Natural killer cell treated with Interleukin-12 subunit alpha and Interleukin-12 subunit beta and Interleukin-15 and Interleukin-18, amount 100 ng/mL, for 72 hours (primary cell): ENCODE measurements at regions not wholly inside any gene's neighbourhood (a gene's known extent, or its start where the extent isn't known, plus 50 kb on each side); places are given as distances from the start of the nearest gene placed in this dataset.

ENCODE experiments used
- ATAC-seq, 2 donors: fragments of 150-1000 bp; cut with Tn5 transposase in 1 of 2; sonication (Bioruptor Pico), chemical (Tn5 transposase) in 1 of 2; 2 replicates each; pipeline ENCODE4 v1.10.0; 2021
- DNase-seq: peaks from one replicate; pipeline ENCODE4 v3.0.0; 2022; ENCODE audit warnings: low spot score
- H3K27ac Mint-ChIP-seq, 2 donors: 1 replicate in 1 of 2; 2 replicates in 1 of 2; pipeline ENCODE4 v1.8.0; 2022; ENCODE audit warnings: mixed read lengths in 2 of 2, mild to moderate bottlenecking in 1 of 2, moderate library complexity in 1 of 2
- H3K27me3 Mint-ChIP-seq, 2 donors: 1 replicate in 1 of 2; 2 replicates in 1 of 2; pipeline ENCODE4 v1.8.0; 2022; ENCODE audit warnings: mixed read lengths in 2 of 2
- H3K36me3 Mint-ChIP-seq: one replicate; pipeline ENCODE4 v1.8.0; 2022; ENCODE audit warnings: mixed read lengths
- H3K4me1 Mint-ChIP-seq, 2 donors: 1 replicate in 1 of 2; 2 replicates in 1 of 2; pipeline ENCODE4 v1.8.0; 2022; ENCODE audit warnings: low read depth in 2 of 2, mixed read lengths in 2 of 2, mild to moderate bottlenecking in 1 of 2
- H3K4me3 Mint-ChIP-seq: one replicate; pipeline ENCODE4 v1.8.0; 2022; ENCODE audit warnings: mixed read lengths
- H3K9me3 Mint-ChIP-seq: 2 replicates; pipeline ENCODE4 v1.8.0; 2022; ENCODE audit warnings: mixed read lengths

DNA sequence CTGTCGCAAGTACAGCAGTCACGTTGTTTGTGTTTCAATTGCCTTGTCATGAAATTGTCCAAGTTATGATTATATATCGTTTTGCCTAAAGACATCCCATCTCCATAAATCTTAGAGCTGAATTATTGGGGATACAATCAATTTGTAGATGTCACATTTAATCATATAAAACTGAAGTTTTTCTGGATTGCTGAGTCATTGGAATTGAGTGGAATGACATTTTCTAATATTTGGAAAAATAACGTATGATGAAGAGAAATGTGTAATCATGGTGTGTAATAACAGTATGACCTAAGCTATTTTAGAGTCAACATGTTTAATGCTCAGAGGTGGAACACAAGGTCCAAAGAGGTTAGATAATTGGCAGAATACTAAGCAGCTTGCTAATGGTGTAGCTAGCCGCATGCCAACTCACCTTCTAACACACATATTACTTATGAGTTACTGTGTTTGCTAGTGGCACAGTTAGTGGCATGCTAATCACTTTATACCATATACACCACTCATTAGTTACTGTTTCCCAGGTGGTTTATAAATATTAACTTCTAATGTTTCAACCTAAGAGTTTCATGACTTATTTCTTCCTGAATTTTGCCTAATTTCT, 473.1 kb upstream of the GRAMD2B start:
- peaks cover 11% of the 10 kb centered on the region for H3K9me3 Mint-ChIP-seq
- no peaks in the 10 kb centered on the region for H3K4me1 Mint-ChIP-seq
- H3K36me3 Mint-ChIP-seq = no peaks in the 10 kb centered on the region

DNA sequence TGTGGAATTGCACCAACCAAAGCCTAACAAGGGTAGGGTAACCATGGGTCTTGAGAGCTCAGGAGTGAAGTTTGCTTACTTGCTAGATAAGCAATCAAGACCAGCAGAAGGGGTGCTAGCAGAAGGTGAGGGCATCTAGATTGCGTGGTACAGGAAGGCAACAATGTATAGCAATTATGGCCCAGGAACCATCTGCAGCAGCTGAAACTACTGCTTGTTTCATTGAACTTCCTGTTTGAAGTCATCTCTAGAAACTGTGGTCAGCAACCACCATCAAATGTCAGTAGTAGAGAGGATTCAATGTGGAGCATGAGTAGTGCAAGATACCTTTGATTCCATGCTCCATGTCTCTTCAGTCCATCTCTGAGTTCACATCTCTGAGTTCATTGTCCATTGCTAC, 462.1 kb upstream of the GRAMD2B start:
- H3K4me3 Mint-ChIP-seq = no peak overlapping the region
- H3K36me3 Mint-ChIP-seq = no peaks in the 10 kb centered on the region
- H3K27ac Mint-ChIP-seq = no peak overlapping the region
- no peaks in the 10 kb centered on the region for H3K4me1 Mint-ChIP-seq
- H3K9me3 Mint-ChIP-seq = peaks cover 18% of the 10 kb centered on the region
- no peak for DNase-seq
- ATAC-seq = peak in 1 of 2 donors; percentile 33
- H3K27me3 Mint-ChIP-seq = no peaks in the 10 kb centered on the region

More for the DNA sequence above, 473.1 kb upstream of the GRAMD2B start:
- Mint-ChIP-seq H3K4me3 (no peak overlapping the region), H3K27ac (no peak overlapping the region), H3K27me3 (no peaks in the 10 kb centered on the region)
- ATAC-seq (no peak), DNase-seq (no peak)

DNA sequence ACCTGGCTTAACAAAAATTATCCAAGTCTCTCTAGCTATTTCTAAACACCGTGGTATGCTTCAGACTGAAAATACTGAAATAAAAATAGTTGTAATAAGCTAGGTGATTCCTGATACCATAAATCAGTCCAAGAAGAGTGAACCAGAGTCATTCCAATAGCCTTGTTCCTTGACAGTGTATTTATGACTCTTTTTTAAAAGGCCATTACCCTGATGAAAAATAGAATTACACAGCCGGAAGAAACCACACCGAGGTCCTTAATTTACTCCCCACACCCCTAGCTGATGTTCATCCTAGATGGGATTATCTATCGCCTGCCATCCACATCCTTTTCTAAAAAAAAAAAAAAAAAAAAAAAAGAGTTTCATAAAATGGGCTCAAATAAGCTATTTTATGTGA, 457.6 kb upstream of the GRAMD2B start:
- peaks cover 12% of the 10 kb centered on the region for H3K9me3 Mint-ChIP-seq
- no peak overlapping the region for H3K27ac Mint-ChIP-seq
- DNase-seq = no peak
- H3K36me3 Mint-ChIP-seq = no peaks in the 10 kb centered on the region
- no peaks in the 10 kb centered on the region for H3K4me1 Mint-ChIP-seq
- ATAC-seq = no peak
- H3K4me3 Mint-ChIP-seq = no peak overlapping the region
- no peaks in the 10 kb centered on the region for H3K27me3 Mint-ChIP-seq

DNA sequence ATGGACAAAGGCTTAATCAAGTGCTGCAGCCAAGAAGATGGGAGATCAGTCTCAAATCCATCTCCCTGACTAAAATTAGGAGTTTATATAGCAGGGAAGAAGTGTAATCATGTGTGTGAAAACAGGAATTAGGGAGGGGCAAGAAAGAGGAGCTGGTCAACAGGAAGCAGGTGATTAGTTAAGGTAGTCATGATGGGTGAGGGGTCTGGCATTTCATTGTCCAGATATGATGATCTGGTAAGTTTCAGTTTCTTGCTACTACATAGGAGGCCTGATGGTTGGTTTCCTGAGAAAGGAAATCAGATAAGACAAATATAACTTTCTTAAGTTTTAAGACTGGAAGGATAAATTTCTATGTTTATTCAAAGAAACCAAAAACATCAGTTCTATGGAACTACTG, 455.6 kb upstream of the GRAMD2B start:
- Mint-ChIP-seq H3K36me3 (no peaks in the 10 kb centered on the region), H3K4me3 (no peak overlapping the region), H3K27me3 (no peaks in the 10 kb centered on the region), H3K27ac (no peak overlapping the region), H3K9me3 (peaks cover 10% of the 10 kb centered on the region), H3K4me1 (no peaks in the 10 kb centered on the region)
- ATAC-seq (no peak), DNase-seq (no peak)

DNA sequence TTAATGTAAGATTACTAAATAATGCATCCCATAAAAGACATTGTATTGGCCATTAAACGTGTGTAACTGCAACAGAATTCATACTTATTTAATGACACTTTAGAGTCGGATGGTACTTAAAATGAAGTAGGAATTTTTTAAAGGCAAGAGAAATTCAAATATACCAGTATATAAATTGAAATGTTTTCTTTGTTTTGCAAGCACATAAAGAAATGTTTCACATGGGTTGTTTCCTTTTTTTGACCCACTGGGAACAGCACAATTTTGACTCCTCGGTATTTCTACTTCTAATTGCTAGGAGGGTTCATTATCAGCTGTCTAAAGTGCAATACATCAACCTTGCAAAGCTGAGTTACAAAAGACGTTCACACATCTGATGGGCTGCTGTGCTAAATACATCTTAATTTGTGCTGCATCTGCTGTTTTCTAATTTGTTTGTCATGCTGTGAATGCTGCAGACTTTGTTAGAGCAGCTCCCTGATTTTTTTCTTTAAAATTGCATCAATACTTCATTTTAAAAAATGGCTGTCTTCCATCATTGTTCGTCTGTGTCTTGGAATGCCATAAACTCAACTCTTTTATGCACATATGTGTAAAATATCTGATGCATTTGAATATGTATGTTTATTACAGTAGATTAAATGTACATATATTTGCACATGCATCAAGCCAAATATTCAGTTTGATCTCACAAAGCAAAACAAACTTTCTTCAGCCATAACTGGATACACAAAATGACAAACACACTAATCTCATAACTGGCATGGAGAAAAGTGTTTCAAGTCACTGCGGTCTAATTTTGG, 454.0 kb upstream of the GRAMD2B start:
- Mint-ChIP-seq H3K4me3 (no peak overlapping the region), H3K36me3 (no peaks in the 10 kb centered on the region), H3K4me1 (no peaks in the 10 kb centered on the region), H3K27ac (no peak overlapping the region), H3K9me3 (peaks cover 10% of the 10 kb centered on the region), H3K27me3 (no peaks in the 10 kb centered on the region)
- ATAC-seq (no peak), DNase-seq (no peak)

DNA sequence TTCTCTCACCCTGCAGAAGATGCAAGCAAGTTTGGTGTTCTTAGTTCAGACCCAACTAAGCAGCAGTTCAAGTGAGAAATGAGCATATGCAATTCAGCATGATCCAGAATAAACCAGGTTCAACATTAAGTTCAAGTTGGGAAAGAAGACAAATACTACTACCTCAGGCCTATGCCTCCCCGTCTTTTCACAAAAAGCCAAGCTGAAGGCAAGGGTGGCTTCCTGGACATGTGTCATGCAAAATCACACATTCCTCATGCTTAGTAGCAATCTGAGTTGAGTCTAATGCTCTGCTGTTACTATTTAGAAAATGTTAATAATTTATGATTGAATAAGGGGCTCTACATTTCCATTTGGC, 453.4 kb upstream of the GRAMD2B start:
- DNase-seq (no peak), ATAC-seq (no peak)
- no peaks in the 10 kb centered on the region for H3K27me3 Mint-ChIP-seq
- H3K9me3 Mint-ChIP-seq = peaks cover 10% of the 10 kb centered on the region
- H3K36me3 Mint-ChIP-seq = no peaks in the 10 kb centered on the region
- H3K4me3 Mint-ChIP-seq = no peak overlapping the region
- H3K27ac Mint-ChIP-seq = no peak overlapping the region
- no peaks in the 10 kb centered on the region for H3K4me1 Mint-ChIP-seq

DNA sequence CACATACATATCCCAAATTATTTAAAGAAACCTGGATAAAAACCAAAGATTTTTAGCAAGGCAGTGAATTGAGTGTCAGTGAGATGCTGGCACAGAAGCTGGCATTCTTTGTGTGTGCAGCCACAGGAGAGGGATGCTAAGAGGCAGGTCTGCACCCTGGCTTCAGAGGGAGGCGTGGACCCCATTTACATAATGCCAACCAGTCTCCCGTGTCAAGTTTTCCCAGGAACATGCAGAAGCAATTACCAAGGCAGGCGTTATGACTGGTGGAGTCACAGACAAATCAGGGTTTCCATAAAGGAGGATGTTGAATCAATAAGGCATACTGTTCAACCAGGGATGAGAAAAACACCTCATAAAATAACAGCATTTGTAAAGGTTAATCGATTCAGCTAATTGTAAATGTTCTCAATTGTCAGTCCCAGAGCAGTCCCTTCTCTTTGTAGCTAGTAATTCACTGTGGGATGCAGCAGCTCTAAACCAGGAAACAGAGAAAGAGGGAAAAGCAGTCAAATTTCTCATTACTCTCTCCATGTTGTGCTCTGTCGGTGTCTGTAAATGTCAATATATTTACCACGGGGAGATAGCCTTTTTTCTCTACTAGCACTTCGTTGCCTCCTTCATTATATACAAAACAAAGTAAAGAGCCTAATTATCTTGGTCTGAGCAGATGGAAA, 452.4 kb upstream of the GRAMD2B start:
- H3K9me3 Mint-ChIP-seq = peaks cover 10% of the 10 kb centered on the region
- H3K27ac Mint-ChIP-seq = no peak overlapping the region
- H3K36me3 Mint-ChIP-seq = no peaks in the 10 kb centered on the region
- H3K4me1 Mint-ChIP-seq = no peaks in the 10 kb centered on the region
- no peak overlapping the region for H3K4me3 Mint-ChIP-seq
- ATAC-seq (no peak), DNase-seq (no peak)
- no peaks in the 10 kb centered on the region for H3K27me3 Mint-ChIP-seq

DNA sequence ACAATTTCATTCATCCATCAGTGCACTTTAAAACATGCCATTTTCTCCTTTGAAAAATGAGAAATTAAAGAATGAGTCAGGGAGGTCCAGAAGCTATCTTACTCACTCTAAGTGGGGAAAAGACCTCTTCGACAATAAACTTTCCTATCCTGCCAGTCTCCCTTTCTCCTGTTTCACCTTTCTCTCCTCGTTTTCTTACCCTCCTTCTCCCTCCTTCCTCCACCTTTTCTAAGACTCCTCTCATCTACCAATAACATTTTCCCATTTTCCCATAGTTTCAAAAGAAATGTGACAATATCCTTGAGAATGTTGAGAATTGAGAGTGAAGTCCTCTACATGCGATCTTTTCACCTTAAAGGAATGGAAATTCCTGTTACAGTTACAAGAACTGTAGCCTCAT, 450.5 kb upstream of the GRAMD2B start:
- Mint-ChIP-seq H3K4me3 (no peak overlapping the region), H3K27ac (no peak overlapping the region), H3K36me3 (no peaks in the 10 kb centered on the region), H3K4me1 (no peaks in the 10 kb centered on the region), H3K27me3 (no peaks in the 10 kb centered on the region), H3K9me3 (peaks cover 7% of the 10 kb centered on the region)
- no peak for ATAC-seq
- DNase-seq = no peak

DNA sequence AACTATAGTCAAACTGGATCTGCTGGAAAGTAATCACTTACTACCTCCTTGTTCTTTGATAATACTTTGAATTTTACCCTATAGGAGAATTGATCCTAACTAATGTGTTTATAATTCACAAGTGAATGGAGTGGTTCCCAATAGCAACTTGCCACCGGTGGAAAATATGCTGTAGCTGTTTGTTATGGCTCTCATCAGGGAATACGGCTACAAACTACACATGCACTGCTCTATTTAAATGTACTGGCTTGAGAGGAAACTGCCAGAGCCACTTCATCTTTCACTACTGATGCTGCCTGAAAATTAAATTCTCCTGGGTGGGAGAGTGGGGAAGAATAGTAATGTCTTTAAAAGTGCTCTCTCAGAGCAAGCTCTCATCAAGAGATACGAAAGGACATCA, 448.5 kb upstream of the GRAMD2B start:
- H3K4me1 Mint-ChIP-seq = no peaks in the 10 kb centered on the region
- ATAC-seq (no peak), DNase-seq (no peak)
- no peak overlapping the region for H3K27ac Mint-ChIP-seq
- H3K4me3 Mint-ChIP-seq = no peak overlapping the region
- no peaks in the 10 kb centered on the region for H3K27me3 Mint-ChIP-seq
- H3K9me3 Mint-ChIP-seq = peaks cover 10% of the 10 kb centered on the region
- H3K36me3 Mint-ChIP-seq = no peaks in the 10 kb centered on the region

DNA sequence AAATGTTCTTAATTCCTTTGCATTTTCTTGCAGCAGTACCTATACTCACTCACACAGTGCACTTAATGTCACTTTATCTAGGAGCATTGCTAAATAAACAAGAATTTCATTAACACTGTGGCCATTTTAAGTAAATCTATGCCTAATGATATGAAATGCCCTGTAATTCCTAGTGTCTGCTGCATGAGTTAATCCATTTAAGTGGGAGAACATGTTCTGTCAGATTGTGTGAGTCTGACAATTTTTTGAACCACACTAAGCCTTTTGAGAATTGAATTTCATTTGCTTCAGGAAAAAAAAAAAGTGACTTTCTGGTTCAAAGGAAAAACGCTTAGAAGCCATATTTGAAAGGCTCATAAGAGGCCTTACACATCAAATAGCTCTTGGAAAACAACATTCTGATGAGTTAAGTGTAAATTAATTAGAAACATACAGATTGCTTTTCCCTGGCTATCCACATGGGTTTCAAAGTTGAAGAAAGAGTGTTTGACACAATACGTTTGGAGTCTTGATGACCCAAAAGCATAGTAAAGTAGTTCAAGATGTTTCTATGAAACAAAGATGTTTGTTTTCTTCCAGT, 446.7 kb upstream of the GRAMD2B start:
- Mint-ChIP-seq H3K27me3 (no peaks in the 10 kb centered on the region), H3K9me3 (peaks cover 7% of the 10 kb centered on the region), H3K4me3 (no peak overlapping the region), H3K4me1 (no peaks in the 10 kb centered on the region), H3K36me3 (no peaks in the 10 kb centered on the region), H3K27ac (no peak overlapping the region)
- DNase-seq (no peak), ATAC-seq (no peak)

DNA sequence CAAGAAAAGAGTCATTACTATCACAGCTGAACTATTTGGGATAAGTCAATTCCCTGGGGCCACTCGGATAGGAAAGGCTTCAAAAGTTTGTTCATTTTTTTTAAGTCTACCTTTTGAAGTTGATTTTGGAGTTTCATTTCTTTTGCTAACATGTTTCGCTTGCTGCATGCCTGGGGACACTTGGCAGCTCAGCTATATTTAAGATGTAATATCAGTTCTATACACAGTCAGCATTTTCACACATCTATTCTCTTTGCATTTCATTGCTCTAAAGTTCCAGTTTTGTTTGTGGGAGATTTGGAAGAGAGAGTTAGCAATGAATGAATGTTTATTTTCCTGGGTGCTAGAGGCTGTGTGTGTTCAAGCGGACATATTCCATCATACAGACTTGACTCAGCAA, 445.2 kb upstream of the GRAMD2B start:
- H3K4me3 Mint-ChIP-seq = no peak overlapping the region
- H3K4me1 Mint-ChIP-seq = no peaks in the 10 kb centered on the region
- H3K9me3 Mint-ChIP-seq = peaks cover 7% of the 10 kb centered on the region
- no peak for DNase-seq
- H3K36me3 Mint-ChIP-seq = no peaks in the 10 kb centered on the region
- H3K27ac Mint-ChIP-seq = no peak overlapping the region
- no peaks in the 10 kb centered on the region for H3K27me3 Mint-ChIP-seq
- ATAC-seq = no peak

DNA sequence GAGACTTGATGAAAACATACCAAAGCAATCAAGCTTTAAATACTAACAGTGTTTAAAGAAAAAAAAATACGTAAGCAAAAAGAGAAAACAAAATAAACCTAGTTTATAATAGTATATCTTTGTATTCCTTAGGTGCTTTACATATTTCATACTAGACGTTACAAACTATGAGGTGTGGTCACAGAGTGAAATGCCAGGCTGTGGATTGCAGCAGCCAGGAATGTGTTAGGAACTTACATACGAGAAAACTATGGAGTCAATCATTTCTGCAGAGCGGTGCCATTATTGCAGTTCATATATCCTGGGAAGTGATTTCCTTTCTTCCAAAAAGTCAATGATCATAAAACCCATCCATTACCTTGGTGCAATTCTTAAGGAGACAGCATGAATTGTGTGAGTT, 443.6 kb upstream of the GRAMD2B start:
- Mint-ChIP-seq H3K27ac (no peak overlapping the region), H3K4me1 (no peaks in the 10 kb centered on the region), H3K27me3 (no peaks in the 10 kb centered on the region), H3K4me3 (no peak overlapping the region), H3K9me3 (peaks cover 10% of the 10 kb centered on the region), H3K36me3 (no peaks in the 10 kb centered on the region)
- no peak for ATAC-seq
- DNase-seq = no peak

DNA sequence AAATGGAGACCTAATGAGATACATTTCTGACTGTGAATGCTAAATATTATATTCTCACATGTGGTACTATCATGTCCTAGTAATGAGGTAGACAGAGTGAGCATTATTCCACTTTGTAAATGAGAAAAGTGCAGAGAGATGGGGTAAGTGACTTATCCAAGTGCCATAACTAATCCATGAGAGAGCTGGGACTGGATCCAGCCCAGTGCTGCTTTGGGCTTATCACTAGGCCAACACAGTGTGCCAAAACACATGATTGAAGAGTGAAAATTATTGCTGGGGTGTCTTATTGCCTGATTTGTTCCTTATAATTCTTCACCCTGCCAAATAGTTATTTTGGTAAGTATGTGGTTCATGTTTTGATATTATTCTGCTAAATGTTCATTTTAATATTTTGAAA, 442.2 kb upstream of the GRAMD2B start:
- Mint-ChIP-seq H3K4me3 (no peak overlapping the region), H3K27me3 (no peaks in the 10 kb centered on the region), H3K9me3 (peaks cover 14% of the 10 kb centered on the region), H3K27ac (no peak overlapping the region), H3K4me1 (no peaks in the 10 kb centered on the region), H3K36me3 (no peaks in the 10 kb centered on the region)
- ATAC-seq (no peak), DNase-seq (no peak)

DNA sequence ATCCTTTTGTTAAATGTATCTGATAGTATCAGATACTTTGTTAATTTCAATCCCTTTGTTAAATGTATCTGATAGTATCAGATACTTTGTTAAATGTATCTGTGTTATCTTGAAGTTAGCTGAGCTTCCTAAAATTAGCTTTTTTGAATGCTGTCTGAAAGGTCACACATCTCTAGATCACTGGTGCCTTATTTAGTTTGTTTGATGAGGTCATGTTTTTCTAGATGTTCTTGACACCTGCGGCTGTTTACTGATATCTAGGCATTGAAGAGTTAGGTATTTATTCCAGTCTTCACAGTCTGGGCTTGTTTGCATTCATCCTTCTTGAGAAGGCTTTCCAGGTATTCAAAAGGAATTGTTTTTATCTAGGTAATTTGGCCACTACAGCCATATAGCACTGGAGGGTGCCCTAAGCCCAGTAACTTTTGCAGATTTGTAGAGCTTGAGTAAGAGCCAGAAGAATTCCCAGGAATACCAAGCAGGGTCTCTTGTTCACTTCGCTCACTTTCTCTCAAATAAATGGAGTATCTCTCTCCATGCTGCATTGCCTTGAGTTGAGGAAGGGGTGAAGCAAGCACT, 435.4 kb upstream of the GRAMD2B start:
- Mint-ChIP-seq H3K4me1 (no peaks in the 10 kb centered on the region), H3K27ac (no peak overlapping the region), H3K36me3 (no peaks in the 10 kb centered on the region), H3K27me3 (no peaks in the 10 kb centered on the region), H3K9me3 (peaks cover 17% of the 10 kb centered on the region), H3K4me3 (no peak overlapping the region)
- ATAC-seq (no peak), DNase-seq (no peak)
